GM03348 (cell line): ENCODE measurements at regions not wholly inside any gene's neighbourhood (a gene's known extent, or its start where the extent isn't known, plus 50 kb on each side); places are given as distances from the start of the nearest gene placed in this dataset.
"Not testable (repeated sequence)": the region's sequence is repeated elsewhere in the genome, so short reads cannot be mapped to it uniquely, and the experiment has no call there.

Experiments
- DNase-seq: peaks from one replicate; pipeline ENCODE4 v3.0.0; 2012; ENCODE audit warnings: low spot score

- no peak for DNase-seq
Measured at GRCh38 chr15:68482246-68482645, 50.3 kb upstream of the ITGA11 start.

DNA sequence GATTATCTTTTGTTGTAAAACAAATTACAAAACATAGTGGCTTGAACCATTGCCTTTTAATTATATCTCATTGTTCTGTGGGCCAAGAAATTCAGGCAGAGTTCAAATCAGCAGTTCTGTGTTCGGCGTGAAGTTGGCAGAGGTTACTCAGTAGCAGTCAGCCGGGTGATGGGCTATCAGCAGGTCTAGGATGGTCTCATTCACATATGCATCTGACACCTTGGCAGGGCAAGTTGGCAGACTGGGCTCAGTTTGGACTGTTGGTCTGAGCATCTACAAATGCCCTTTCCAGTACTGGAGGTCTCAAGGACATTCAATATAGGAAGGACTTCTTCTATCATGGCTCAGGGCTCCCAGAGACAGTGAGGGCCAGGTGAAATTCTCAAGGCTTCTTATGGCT lies 51.2 kb upstream of the ITGA11 start:
- DNase-seq: no peak

GRCh38 chr15:68484220-68484619 lies 52.3 kb upstream of the ITGA11 start:
- no peak for DNase-seq

DNA sequence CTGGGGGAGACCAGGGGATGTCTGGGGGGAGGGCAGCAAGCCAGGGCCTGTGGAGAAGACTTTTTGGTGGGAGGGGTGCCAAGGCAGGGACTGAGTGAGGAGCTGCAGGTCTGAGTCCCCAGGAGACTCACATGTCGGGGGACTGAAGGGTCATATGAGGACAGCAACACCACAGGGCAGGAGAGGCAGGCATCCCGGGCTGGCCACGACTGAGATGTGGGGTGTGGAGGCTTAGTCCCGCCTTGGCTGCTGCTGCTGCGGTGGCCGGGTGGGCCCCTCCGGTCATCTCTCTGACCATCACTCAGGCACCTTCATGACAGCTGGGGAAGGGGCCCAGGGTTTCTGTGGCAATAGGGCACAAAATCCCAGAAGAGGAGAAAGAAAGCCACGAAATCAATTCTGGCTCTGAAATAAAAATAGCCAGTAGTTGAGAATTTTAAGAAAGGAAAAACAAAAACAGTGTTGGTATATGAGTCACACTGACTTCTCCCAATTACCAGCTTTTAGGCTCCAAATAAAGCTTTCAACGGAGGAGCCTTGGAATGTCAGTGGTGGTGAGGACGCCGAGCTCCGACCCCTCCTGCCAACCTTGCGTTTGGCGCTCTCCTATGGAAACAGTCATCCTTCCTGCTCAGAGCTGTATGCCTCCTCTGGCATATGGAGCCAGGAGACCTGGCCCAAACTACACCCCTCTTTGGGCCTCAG lies 52.9 kb upstream of the ITGA11 start:
- peak; percentile 88 for DNase-seq

- DNase-seq: no peak
Measured at GRCh38 chr15:68485721-68486360, 53.9 kb upstream of the ITGA11 start.

DNA sequence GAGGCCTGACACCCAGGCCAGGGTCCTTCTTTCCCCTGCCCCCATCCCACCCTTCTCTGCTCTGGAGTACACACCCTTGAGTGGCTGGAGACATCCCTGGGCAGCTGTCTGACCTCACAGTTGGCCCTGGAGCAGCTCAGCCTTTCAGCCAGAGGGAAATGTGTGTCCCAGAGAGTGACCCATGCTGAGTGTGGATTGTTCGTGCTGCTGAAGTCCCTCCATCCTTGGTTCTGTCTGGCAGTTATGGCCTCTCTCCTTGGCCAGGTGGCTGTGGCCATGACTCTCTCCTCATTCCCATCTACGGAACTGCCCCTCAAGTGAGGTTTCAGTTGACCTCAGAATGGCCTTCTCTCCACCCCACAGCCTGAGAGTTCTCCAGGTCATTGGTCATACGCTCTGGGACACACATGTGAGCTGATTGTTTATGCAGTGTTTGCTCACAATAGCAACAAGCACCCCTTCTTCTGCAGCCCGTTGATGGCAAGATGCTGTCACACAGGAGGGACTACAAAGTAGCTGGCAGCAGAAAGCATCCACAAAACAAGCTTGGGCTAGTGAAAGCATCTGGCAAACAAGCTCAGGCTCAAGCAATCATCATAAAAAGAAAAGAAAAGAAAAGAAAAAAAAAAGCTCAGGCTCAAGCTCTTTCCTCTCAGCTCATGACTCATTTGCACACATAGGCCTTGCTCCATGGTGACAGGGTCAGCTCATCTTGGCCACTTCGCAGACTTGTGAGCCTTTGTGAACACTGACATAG lies 55.3 kb upstream of the ITGA11 start:
- peak; percentile 54 for DNase-seq

DNA sequence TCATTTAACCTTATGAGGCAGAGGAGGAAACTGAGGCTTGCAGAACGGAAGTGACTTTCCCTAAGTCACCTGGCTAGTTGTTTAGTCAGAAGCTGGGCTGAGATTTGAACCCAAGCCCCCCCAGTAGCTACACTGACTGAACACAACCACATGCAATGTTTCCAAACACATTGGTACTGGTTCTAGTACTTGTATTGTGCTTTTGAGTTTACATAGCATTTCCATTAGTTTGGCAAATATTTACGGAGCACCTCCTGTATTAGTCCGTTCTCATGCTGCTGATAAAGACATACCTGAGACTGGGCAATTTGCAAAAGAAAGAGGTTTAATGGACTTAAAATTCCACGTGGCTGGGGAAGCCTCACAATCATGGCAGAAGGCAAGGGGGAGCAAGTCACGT lies 56.3 kb upstream of the ITGA11 start:
- DNase-seq: no peak

DNA sequence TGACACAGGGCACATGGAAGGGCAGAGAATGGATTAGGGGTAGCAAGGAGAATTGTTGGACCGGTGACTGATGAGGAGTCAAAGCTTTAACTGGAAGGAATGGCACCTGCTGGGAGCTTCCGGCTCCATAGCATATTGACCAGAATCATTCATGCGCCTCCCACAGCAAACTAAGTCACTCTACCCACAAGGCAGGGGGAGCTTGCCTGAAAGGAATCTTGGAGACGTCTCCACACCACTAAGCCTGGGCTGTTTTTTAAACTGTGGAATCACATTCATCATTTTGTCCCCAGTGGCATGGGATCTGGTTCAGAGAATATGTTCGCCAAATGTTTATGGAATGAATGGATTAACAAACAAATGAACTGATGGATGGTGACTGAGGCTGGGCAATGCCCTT lies 57.0 kb upstream of the ITGA11 start:
- DNase-seq: no peak

GRCh38 chr15:68489421-68489820 lies 57.5 kb upstream of the ITGA11 start:
- no peak for DNase-seq

GRCh38 chr15:68491415-68492106 lies 59.6 kb upstream of the ITGA11 start:
- DNase-seq: no peak

- DNase-seq: peak; percentile 55
Measured at GRCh38 chr15:68492855-68493254, 60.9 kb upstream of the ITGA11 start.

DNA sequence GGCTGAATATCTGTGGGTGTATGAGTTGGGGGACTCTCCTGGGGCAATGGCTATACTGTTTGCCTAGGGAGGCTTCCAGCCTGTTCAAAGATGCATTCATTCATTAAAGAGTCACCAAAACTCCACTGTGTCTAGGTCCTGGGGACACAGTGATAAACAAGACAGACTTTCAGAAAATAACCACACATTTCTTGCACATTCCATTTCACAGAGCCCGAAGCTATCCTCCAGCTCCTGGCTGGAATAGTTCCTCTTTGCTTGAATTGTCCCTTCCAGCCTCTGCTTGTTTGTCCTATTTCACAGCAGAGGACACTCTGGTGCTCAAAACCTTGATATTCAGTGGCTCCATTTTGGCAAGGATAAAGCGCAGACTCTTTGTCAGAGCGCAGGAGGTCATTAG lies 61.7 kb upstream of the ITGA11 start:
- DNase-seq: no peak

- no peak for DNase-seq
Measured at GRCh38 chr15:68494573-68495110, 62.7 kb upstream of the ITGA11 start.

DNA sequence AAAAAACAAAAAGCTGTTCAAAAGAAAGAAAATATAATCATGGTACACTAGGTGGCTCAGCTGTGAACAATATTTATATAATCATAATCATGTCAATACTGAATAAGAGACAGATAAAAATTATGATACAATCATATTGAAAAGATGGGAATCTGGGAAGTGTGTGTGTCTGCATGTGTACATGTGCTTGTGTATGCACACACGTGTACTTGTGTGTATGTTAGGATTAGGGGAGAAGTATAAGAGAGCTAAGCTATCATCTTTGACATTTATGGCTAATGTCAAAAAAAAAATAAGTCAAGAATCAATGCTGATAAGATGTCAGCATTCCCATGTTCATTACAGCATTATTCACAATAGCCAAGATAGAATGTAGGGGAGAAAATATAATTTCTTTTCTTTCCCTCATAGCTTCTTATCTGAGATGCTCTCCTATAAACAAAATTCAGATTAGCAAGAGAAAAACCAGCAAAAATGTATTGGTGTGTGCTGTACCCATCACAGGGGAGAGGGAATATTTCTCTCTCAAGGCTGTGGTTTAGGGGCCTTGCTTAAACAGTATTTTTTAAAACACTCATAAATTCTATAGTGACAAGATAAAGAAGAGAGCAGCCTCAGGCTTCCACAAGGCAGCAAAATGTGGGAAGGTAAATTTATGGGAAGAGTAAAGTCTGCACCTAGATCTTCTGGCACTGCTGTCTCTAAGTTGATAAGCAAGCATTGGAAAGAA lies 63.4 kb upstream of the ITGA11 start:
- DNase-seq: no peak

DNA sequence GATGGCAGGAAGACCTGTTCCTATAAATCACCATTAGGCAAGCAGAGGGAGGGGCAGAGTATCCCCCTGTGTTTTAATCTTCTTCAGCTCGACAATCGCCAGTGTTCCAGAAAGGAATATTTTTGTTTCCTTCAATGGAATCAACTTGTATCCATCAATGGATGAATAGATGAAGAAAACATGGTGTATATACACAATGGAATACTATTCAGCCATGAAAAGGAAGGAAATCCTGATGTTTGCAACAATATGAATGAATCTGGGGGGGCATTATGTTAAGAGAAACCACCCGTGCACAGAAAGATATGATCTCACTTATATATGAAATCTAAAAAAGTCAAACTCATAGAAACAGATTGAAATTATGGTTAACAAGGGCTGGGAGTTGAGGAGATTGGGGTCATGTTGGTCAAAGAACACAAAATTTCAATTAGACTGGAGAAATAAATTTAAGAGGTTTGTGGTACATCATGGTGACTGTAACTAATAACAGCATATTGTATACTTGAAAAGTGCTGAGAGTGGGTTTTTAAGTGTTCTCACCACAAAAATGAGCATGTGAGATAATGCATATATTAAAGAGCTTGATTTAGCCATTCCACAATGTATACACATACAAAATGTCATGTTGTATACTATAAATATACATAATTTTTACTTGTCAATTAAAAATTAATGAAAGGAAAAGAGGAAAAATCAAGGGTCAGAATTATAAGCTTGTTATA lies 64.2 kb upstream of the ITGA11 start:
- DNase-seq: no peak

- not testable (repeated sequence) for DNase-seq
Measured at GRCh38 chr15:68496751-68497150, 64.8 kb upstream of the ITGA11 start.

- peak; percentile 43 for DNase-seq
Measured at GRCh38 chr15:68497206-68497910, 65.4 kb upstream of the ITGA11 start.

DNA sequence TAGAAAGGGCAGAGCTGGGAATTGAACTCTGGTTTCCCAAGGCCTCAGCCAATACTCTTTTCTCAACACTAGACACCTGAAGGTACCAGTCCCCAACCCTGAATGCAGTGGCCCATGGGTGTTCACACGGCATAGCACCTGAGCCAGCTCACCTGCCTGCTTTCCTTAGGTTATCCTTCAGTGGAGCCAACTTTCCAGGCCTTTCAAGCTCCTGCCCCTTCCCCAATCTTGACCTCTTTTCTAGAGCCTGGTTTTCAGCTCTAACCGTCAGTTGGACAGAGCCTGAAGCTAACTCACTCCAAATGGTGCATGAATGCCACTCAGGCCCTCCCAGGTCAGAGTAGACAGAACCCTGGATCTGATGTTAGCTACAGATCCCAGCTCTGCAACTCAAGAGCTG lies 66.1 kb upstream of the ITGA11 start:
- no peak for DNase-seq

DNA sequence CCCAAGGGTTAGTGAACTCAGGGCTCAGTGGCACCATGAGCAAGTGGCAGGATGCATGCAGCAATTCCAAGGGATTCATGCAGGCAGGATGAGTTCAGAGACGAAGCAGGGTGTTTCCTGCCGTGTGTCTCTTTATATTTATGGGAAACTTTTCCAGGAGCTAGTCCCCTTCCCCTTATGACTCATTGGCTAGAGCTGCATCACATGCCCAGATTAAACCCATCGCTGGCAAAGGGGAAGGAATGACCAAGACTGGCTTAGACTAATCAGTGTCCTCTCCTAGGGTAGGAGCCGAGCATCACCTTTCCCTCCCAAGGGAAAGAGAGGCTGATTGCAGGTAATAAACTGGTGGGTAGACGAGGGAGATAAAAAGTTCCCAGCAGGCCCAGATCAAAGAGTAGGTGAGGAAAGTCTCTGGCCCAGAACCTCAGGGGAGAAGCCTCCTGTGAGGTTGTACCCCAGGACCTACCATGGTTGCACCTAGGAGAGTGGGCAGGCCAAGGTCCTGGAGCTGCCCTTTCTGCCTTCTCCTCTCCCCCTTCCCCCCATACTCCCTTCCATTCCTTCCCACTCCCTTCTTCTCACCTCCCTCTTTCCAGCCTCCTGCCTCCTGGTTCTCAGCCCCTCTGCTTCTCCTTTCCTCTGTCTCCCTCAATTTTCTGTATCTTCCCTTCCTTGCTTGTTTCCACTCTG lies 67.8 kb upstream of the ITGA11 start:
- DNase-seq: no peak
